HS-5 (cell line): ENCODE measurements at regions not wholly inside any gene's neighbourhood (a gene's known extent, or its start where the extent isn't known, plus 50 kb on each side); places are given as distances from the start of the nearest gene placed in this dataset.

Experiments used
- DNase-seq: peaks from one replicate; pipeline ENCODE4 v3.0.0-alpha.2; 2012; ENCODE audit warnings: low read depth

DNA sequence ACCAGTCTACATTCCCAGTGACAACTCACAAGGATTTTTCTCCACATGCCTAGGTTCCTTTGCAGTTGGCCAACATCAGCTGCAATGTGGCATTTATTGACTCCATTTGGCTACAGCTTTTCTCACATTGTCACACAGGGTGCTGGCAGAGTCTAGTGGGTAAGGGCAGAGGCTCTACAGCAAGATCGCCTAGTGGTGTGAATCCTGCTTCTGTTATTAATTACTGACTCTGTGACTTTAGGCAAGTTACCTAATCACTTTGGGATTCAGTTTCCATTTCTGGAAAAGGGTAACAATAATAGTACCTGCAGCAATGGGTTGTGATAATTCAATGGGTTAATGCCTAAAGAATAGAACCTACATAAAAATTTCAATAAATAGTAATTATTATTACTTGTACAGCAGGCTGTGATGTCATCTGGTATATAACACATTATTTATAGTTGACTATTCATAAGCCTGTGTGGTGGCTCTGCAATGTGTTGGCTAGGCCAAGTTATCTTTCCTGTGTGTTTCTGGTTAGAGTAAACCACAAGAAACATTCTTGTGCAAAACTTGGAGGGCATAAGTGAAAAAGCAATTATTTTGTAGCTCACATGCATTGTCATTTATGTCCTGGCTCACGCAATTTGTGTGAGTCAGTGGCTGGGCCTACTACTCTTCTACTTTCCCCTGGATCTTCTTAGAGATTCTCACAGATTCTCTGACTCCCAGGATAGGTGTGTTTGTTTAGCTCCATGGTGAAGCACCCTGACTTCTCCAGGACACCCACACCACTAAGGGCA lies 59.5 kb downstream of the PTGS2 start:
- DNase-seq = peak; percentile 53

DNA sequence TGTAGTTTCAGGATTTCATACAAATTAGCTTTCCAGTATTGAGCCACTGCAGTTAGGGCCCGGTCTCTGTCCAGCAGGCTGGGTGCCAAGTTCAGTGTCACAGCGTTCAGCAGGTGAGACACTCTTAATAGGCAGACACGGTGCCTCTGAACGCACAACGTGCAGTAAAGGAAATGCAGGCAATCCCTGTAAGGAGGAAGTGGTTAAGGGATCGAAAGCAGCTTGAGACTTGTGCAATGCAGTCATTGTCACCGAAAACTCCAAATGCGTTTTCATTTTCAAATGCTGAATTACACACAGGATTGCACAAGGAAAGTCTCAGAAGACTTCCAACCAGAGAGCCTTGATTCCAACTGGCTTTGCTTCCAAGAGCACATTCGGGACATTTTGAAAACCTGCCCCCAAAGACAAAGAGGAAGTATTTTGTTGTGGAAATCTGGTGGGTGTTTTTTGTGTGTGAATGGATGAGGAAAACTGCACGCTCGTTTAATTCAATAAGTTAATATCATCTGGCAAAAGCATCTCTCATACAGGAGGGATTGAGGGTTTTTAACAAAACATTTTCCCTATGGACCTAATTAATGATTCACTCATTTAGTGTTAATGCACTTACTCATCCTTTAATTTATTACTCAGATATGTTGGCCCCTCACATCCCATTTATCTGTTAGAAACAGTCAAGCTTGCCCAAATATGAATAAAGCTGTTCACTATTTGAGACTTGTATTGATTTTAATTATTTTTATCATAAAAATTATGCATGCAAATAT lies 61.6 kb downstream of the PTGS2 start:
- DNase-seq = peak; percentile 35

GRCh38 chr1:186617926-186618325 lies 62.3 kb downstream of the PTGS2 start:
- no peak for DNase-seq

GRCh38 chr1:186616511-186616910 lies 63.7 kb downstream of the PTGS2 start:
- no peak for DNase-seq

DNA sequence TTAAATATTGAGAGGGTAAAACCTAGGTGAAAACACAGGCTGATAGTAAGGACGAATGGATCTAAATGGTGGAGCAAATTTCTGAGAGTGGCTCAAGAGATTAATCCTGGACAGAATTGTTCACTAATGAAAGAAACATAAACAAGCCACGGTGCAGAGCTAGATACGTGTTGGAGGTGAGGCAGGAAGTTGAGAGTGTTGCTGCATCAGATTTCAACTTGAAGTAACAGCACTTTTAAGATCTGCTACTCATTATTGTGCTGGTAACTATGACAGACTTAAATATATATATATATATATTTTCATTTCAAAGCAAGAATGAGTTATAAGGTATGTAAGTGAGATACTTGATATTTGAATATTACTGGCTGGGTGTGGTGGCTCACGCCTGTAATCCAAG lies 64.9 kb downstream of the PTGS2 start:
- no peak for DNase-seq

DNA sequence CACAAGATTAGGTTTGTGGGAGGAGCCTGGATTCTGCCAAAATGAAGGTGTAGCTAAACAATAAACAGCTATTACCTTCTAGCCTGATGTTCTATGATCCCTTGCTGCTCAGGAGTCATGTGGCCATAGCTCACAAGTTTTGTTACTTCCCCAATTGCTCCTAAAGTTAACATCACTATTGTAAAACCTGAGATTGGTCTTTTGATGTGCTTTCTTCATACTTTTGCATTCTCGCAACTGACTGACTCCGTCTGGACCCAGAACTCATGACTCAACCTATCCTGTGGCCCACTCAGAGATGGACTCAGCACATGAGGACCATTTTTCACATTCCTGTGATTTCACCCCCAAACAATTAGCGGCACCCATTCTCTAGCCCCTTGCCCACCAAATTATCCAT lies 69.1 kb downstream of the PTGS2 start:
- DNase-seq = no peak

GRCh38 chr1:186609183-186609582 lies 71.0 kb downstream of the PTGS2 start:
- DNase-seq = no peak

DNA sequence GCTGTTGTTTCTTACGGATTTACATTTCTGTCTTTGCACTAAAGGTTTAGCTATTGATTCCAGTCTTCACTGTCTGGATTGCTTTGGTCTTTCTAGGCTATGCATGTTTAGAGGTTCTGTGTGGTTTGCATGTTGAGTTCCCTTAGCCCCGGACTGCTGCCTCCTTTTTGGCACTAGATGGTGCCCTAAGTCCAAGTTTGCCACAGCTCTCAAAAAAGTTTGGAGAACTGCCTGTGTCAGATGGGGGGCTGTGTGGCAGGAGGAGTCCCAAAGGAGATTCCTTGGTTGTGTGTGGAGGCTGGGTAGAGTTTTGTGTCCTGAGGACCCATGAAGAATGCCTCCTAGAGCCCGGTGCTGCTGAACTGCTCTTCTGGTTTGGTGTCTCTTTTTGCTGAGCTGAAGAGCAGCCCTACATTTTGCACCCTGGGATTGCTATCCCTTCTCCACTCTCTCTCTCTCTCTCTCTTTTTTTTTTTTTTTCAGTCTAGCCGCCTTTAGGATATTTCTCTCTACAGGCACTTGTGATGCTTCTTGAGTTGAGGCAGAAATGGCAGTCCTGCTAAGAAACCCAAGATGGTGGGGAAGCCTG lies 74.4 kb downstream of the PTGS2 start:
- DNase-seq = peak; percentile 19

- no peak for DNase-seq
These were observed 84.3 kb downstream of the PTGS2 start for GRCh38 chr1:186595969-186596368.

DNA sequence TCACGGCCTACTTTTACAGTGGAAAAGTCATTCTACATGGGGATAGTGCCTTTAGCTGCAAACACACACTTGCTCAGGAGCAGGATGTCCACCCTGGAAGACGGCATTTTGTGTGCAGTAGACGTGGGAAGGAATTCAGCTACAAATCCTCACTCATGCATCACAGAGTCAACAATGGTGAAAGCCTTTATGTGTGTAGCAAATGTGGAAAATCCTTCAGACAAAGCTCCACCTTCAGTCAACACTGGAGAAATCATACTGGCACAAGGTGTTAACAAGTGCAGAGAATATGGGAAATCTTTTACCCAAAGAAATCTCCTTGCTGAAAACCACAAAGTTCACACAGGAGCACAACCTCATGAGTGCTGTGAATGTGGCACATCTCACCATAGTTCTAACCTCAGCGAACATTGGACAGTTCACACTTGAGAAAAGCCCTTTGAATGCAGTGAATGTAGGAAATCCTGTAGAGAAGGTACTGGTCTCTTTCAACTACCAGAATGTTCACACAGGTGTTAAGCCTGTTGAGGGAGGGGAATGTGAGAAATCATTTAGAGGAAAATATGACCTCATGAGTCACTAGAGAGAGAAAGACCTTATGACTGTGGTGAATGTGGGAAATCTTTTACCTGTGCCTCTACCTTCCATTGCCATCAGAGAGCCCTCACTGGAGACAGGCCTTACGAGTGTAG lies 101.8 kb downstream of the PTGS2 start:
- no peak for DNase-seq

DNA sequence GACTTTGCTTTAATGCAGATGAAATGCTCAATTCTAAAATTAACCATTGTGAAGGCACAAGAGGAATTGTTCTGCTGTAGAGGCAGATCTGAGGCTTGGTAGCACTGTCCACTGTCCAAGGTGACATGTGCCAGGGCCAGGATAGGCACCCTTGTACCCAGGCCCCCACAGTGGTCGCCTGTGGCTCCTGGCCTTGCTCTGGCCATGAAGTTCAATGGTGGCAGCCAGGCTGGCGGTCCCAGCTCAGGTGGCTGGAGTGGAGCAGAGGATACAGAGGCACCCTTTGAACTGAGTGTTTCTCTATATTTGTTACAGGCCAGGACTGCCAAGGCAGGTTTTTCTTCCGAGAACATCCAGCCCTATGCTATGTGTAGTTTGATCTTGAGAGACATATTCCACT lies 102.6 kb downstream of the PTGS2 start:
- no peak for DNase-seq

- no peak for DNase-seq
These were observed 103.0 kb downstream of the PTGS2 start for GRCh38 chr1:186577216-186577615.

DNA sequence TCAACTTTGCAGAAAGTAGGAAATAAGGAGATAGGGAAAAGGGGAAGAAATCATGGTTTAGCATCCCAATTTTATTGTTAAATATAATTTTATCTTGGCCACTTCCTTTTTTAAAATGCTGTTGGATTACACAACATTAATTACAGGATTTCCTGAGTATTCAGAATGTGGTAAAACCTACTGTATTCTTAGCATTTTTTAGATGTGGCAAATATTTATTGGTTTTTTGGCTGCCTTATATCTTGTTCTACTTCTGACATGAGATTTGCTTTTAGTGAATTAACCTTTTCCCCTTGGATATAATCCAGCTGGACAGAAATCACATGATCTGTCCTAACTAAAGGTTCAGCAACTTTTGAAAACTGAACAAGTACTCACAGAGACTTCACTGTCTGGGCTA lies 104.9 kb downstream of the PTGS2 start:
- DNase-seq = no peak

GRCh38 chr1:186574926-186575325 lies 105.3 kb downstream of the PTGS2 start:
- no peak for DNase-seq

GRCh38 chr1:186572509-186572908 lies 107.7 kb downstream of the PTGS2 start:
- DNase-seq = no peak

- no peak for DNase-seq
These were observed 108.5 kb downstream of the PTGS2 start for GRCh38 chr1:186571771-186572170.

GRCh38 chr1:186569856-186570255 lies 108.9 kb upstream of the PDC start:
- DNase-seq = no peak

- DNase-seq = no peak
These were observed 107.3 kb upstream of the PDC start for GRCh38 chr1:186568221-186568620.

DNA sequence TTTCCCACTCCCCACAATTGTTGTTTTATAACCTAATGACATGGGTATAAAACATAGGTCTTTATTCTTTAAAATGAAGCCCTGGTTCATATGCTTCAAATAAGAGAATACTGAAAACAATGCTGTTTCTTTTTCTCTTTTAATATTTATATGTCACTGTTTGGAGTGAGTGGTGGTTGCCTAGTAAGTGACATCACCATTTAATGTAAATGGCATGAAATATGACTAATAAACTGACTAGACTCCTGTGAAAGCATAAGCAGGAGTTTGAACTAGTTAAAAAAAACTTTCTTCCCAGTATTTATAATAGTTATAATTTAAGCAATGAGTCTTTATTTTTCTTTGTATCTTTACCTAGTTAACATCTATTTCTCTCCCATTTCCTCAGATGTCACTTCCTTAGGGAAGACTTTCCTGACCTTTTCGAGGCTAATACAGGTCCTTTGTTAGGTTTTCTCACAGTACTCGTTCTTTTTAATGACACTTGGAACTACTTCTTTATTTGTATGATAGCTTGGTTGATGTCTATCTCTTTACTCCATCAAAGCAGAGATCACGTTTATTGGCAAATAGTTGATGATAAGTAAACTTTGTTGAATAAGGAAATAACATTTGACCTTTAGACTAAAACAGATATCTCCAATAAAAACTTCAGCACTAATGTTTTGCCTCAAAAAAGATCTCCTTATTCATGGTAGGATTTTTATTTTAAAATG lies 105.4 kb upstream of the PDC start:
- DNase-seq = no peak

- no peak for DNase-seq
These were observed 103.7 kb upstream of the PDC start for GRCh38 chr1:186564582-186564981.

DNA sequence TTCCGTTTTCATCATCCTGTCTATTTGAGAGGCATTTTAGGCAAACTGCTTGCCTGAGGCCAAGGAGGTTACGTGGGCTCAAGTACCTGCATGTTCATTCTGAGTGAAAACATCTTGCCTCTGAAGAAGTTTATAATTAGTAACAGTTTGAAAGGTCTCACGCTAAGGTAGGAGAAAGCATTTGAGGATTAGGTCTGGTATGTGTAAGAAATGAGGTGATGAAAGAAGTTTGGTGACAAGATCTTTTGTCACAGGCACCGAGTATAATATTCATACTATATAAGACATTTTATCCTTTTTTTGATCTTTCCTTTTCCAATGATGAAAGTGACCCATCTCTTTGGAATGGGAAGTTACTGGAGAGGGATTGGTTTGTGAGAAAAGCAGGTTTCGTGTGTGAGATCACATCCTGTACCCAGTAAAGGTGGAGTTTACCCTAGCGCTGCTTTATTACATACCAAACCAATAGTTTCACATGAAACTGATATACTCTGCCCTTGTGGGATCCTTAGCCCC lies 98.7 kb upstream of the PDC start:
- no peak for DNase-seq
